HK-2 (cell line): ENCODE measurements at regions not wholly inside any gene's neighbourhood (a gene's known extent, or its start where the extent isn't known, plus 50 kb on each side); places are given as distances from the start of the nearest gene placed in this dataset.
"Not testable (repeated sequence)": the region's sequence is repeated elsewhere in the genome, so short reads cannot be mapped to it uniquely, and the experiment has no call there.

Source experiments
- DNase-seq: peaks from one replicate; pipeline ENCODE4 v3.0.0-alpha.2; 2018; ENCODE audit not compliant: unreplicated experiment

GRCh38 chr5:107772418-107773310 is 101.9 kb upstream of the EFNA5 start:
- no peak for DNase-seq

- DNase-seq = no peak
Measured at GRCh38 chr5:107771926-107772325, 101.2 kb upstream of the EFNA5 start.

DNA sequence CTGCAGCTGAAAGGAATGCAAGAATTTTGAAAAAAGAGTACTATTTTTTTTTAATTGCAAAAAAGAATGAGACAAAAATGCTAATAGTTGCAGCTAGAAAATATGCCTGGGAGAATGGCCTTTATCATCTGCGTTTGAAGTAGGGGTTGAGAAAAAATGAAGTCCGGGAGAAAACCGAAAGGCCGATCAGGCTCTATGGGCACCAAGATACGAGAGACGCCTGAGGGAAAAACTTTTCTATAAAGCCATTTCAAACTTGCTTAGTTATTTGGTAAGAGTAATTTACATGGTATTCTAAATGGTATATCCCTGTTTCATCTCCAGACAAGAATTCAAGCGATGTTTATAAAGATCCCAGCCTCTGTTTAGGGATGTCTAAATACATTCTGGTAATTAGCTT is 99.3 kb upstream of the EFNA5 start:
- no peak for DNase-seq

DNA sequence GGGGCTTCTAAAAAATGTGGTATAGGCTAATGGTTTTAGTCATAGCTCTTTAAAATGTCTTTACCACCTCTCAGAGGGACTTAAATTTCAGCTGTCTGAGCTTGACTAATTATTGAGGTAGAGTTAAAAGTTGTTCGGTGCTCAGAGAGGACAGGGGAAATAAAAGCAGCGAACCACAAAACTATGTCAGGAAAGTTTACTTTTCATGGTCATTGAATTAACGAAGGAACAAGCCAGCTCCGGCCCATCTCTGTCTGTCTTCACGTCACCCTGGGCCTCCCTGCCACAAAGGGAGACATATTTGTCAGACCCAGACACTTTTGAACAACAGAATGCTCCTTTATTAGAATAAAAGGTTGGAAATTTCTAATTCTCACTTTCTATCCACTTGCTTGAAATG is 98.8 kb upstream of the EFNA5 start:
- DNase-seq = no peak

- DNase-seq = no peak
Measured at GRCh38 chr5:107766972-107767371, 96.2 kb upstream of the EFNA5 start.

DNA sequence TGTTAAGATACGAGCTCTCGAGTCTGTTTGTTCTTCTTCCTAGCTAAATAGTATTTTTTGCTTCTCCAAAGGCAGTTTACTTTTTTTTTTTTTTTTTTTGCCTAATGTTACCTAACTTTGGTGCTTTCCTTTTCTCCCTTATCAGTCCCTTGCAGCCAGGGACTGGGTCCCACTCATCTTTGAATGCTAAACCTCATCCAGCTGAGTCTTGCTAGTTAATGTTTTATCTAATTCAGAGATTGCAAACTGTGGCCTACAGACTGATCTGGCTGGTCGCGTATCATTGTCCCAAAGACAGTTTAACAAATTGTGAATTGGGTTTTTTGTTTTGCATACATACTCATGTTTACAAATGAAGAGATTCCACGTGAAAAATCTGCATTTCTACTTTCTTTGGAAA is 95.7 kb upstream of the EFNA5 start:
- no peak for DNase-seq

DNA sequence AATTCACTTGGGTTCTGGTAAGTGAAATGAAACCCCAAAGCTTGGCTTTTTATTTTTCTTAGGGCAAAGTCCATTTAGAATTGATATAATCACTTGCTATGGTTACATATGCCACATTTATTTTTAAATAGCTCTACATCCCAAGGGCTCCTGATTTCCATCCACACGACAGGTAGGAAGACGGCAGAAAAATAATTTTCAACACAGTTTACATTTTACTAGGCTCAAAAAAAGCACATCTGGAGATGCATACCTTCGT is 95.0 kb upstream of the EFNA5 start:
- DNase-seq = no peak

DNA sequence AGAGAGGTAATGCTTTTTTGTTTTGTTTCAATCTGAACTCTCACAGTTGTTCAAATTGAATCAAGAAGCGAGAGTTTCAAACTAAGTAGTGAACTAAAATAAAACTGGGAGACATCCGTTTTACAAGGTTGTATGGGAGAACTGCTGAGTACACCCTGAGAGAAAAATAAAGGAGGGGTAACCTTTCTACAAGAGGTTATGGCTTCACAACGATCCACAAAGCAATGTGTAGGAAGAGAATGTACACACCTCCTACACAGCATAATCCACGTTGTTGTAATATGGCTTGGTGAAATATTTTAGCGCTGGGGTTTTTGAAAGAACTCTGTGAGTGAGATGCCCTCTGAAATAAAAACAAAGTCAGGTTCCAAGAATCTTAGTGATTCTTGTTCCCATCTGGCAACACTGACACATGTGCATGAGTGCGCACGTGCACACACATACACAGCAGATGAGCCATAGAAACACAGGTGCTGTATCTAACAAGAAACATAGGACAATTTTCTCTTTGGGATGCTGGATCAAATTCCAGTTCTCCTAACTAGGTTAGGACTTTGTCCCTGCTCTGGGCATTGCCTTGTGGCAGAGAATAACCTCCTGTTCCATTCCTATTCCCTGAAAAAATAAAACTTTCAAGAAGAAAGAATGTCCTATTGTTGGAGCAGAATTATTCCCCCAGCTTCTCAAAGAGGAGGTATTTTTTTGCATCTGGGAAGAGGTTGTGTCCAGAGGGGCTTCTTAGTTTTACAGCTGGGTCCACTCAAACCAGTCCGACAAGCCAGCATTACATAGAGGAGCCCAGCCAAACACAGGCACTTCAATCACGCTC is 94.5 kb upstream of the EFNA5 start:
- DNase-seq = no peak

- no peak for DNase-seq
Measured at GRCh38 chr5:107764282-107764681, 93.5 kb upstream of the EFNA5 start.

DNA sequence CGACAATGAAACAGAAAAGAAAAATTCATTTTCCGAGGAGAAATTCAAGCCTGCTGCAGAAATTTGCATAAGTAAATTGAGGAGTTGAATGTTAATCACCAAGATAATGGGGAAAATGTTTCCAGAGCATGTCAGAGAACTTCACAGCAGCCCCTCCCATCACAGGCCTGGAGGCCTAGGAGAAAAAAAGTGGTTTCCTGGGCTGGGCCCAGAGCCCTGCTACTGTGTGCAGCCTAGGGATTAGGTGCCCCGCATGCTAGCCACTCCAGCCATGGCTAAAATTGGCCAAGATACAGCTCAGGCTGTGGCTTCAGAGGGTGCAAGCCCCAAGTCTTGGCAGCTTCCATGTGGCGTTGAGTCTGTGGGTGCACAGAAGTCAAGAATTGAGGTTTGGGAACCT is 82.7 kb upstream of the EFNA5 start:
- DNase-seq = no peak

DNA sequence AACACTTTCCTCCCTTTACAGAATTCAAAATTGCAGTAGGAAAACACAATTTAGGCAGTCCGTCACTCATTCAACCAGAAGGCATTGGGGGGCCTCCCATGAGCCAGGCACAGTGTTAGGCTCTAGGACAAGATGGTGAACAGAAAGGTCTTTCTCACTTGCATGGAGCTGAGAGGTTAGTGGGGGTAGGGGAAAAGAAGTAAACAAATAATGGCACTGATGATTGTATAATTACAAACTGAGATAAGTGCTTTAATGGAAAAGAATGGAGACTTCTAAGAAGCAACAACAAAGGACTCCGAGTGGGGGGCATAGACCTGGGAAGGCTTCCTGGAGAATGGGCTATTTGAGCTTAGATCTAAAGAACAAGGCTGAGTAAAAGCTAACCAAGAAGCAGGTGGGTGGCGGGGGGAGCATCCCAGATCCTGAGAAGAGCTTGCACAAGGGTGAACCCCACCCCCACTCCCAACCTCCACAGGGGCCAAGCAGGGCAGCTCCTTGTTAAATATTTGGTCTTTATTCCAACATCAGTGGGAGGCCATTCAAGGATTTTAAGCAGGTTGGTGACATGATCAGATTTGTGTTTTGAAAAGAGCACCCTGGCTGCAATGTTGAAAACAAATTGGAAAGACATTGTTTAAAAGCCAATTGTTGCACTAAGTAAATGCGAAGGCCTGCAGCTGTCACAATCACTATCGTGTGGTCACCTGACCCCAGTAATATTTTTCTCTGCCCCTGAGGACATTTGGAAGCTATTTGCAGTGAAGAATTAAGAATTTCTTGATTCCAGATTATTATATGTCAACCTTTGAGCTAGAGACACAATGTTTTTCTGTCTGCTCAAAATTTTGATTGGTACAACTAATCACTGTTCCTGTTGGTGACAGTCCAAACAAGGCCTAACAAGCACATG is 73.9 kb upstream of the EFNA5 start:
- no peak for DNase-seq

GRCh38 chr5:107743373-107744000 is 72.8 kb upstream of the EFNA5 start:
- no peak for DNase-seq

DNA sequence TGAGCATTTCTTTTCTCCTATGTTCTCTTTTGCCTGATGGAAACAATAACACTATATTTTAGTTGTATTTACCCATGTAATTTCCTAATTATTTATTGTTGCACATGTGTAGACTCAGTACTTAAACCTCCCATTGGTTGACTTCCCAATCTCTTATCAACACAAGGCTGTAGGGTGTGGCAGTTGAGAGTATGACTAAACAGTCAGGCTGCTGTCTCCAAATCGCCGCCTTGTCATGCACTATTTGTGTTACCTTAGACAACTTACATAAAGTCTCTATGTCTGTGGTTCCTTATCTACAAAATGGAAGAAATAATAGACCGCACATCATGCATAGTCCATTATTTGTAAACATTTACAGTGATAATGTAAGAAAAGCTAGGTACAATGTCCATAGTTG is 68.9 kb upstream of the EFNA5 start:
- no peak for DNase-seq

- no peak for DNase-seq
Measured at GRCh38 chr5:107736638-107737037, 65.9 kb upstream of the EFNA5 start.

- DNase-seq = not testable (repeated sequence)
Measured at GRCh38 chr5:107736089-107736488, 65.4 kb upstream of the EFNA5 start.

- DNase-seq = no peak
Measured at GRCh38 chr5:107735558-107735957, 64.8 kb upstream of the EFNA5 start.

- DNase-seq = no peak
Measured at GRCh38 chr5:107726896-107727295, 56.2 kb upstream of the EFNA5 start.

DNA sequence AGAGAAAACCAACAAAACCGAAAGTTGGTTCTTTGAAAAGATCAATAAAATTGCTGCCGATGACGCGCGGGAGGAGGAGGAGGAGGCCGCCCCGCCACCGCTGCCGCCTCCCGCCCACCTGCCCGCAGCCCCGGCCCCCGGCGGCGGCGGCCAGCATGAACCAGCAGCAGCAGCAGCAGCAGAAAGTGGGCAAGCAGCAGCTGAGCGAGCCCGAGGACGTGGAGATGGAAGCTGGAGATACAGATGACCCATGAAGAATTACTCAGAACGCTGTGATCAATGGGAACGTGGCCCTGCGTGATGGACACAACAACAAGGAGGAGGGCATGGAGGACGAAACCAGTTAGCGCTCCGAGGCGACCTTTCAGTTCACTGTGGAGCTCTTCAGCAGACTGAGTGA is 53.9 kb upstream of the EFNA5 start:
- no peak for DNase-seq

GRCh38 chr5:107721241-107721640 is 50.5 kb upstream of the EFNA5 start:
- DNase-seq = not testable (repeated sequence)
